ENCODE measurements at regions not wholly inside any gene's neighbourhood (a gene's known extent, or its start where the extent isn't known, plus 50 kb on each side); places are given as distances from the start of the nearest gene placed in this dataset.

GRCh38 chr6:85322446-85323105, 127.3 kb upstream of the NT5E start:
- FAIRE-seq (no peak), DNase-seq (ENCODE audit: extremely low read depth in 1 of 4, low spot score in 3 of 4) (no peak), ATAC-seq (no peak)
- Histone ChIP-seq H3K4me2 (ENCODE audit: insufficient read depth, low read length) (no peak overlapping the region), H4K20me1 (replicated peaks; ENCODE audit: control insufficient read depth, insufficient read depth, low read length) (no peaks in the 10 kb centered on the region), H3K36me3 (ENCODE audit: control insufficient read depth, insufficient read depth, low read length) (no peaks in the 10 kb centered on the region), H2AFZ (ENCODE audit: low read depth, low read length) (no peak overlapping the region), H3K27ac (ENCODE audit: extremely low read depth, low read depth, low read length) (no peak overlapping the region), H3K4me3 (no peak overlapping the region), H3K9ac (ENCODE audit: insufficient read depth in 1 of 2, low read depth in 2 of 2, low read length in 2 of 2) (no peak overlapping the region), H3K79me2 (ENCODE audit: control insufficient read depth, insufficient read depth, low read length) (no peaks in the 10 kb centered on the region), H3K4me1 (replicated peaks in 1 of 2; ENCODE audit: control insufficient read depth in 2 of 2, insufficient read depth in 2 of 2, low read length in 2 of 2) (no peaks in the 10 kb centered on the region), H3K9me3 (replicated peaks; ENCODE audit: control insufficient read depth, insufficient read depth, low read depth, low read length) (no peaks in the 10 kb centered on the region), H3K9me1 (ENCODE audit: control insufficient read depth, insufficient read depth, low read length) (peaks cover 3% of the 10 kb centered on the region), H3K27me3 (ENCODE audit: control insufficient read depth in 2 of 2, insufficient read depth in 2 of 2, low read length in 2 of 2) (no peaks in the 10 kb centered on the region)
- CTCF ChIA-PET (ENCODE audit: low intra/inter-chr PET ratio) = no interaction called here
- intact Hi-C loops (cut with micrococcal nuclease) (loop anchor here (1.0 to 10.0 kb wide), 3 partner anchors 195 to 1098 kb away; partner anchors contain the start of gene CEP162), in situ Hi-C loops (cut with MboI) (loop anchor here (25.0 kb wide), 1 partner anchor 885 kb away; no protein-coding TSS in a partner anchor)
- no peak for TF ChIP-seq DNMT1 (IDR thresholded peaks at IDR 0.05)
- TF ChIP-seq SRSF3 (IDR thresholded peaks at IDR 0.05; ENCODE audit: insufficient read depth, low read length) = no peak
- TF ChIP-seq, protein P1, sequence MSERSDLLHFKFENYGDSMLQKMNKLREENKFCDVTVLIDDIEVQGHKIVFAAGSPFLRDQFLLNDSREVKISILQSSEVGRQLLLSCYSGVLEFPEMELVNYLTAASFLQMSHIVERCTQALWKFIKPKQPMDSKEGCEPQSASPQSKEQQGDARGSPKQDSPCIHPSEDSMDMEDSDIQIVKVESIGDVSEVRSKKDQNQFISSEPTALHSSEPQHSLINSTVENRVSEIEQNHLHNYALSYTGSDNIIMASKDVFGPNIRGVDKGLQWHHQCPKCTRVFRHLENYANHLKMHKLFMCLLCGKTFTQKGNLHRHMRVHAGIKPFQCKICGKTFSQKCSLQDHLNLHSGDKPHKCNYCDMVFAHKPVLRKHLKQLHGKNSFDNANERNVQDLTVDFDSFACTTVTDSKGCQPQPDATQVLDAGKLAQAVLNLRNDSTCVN (CRISPR knock-in tag; IDR thresholded peaks at IDR 0.05) = no peak
- no peak for TF ChIP-seq SMAD2 (IDR thresholded peaks at IDR 0.05; ENCODE audit: low read depth, low read length)
- TF ChIP-seq ZFP1 (CRISPR knock-in tag; IDR thresholded peaks at IDR 0.05) = no peak
- no peak for TF ChIP-seq ZNF707 (CRISPR knock-in tag; conservative IDR thresholded peaks at IDR 0.05)
- BruUV-seq (replicated peaks) = no TSS peak
- POLR2A ChIA-PET = no interaction called here
- 0% methylated on average over 2 of the region's 2 CpGs for whole genome bisulfite sequencing (ENCODE audit: insufficient coverage, low coverage, missing lambda C conversion rate)

Measured in K562 (cell line).